Erythroblast (primary cell): ENCODE measurements at regions not wholly inside any gene's neighbourhood (a gene's known extent, or its start where the extent isn't known, plus 50 kb on each side); places are given as distances from the start of the nearest gene placed in this dataset.

ENCODE experiments used
- GATA1 ChIP-seq: IDR thresholded peaks from 2 replicates; pipeline ENCODE4 v1.6.1; 2011; ENCODE audit warnings: low read depth, mild to moderate bottlenecking, control low read depth, low read length, moderate library complexity
- POLR2A ChIP-seq: IDR thresholded peaks from 2 replicates; pipeline ENCODE4 v1.6.1; 2011; ENCODE audit warnings: mild to moderate bottlenecking, low read length

DNA sequence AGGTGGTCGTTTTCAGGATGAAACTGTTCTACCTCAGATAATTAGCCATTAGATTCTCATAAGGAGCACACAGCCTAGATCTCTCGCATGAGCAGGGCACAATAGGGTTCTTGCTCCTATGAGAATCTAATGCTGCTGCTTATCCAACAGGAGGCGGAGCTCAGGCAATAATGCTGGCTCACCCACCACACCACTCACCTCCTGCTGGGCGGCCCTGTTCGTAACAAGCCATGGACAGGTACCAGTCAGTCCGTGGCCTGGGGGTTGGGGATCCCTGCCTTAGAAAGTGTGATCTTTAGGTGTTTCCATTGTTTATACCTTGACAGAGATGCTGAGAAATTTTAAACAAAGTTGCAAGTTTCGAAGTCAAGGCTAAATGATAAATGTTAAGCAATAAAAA lies 344.6 kb upstream of the HTR2A start:
- TF ChIP-seq POLR2A (no peak), GATA1 (no peak)
